HUDEP-2 (cell line): ENCODE measurements at regions not wholly inside any gene's neighbourhood (a gene's known extent, or its start where the extent isn't known, plus 50 kb on each side); places are given as distances from the start of the nearest gene placed in this dataset.
A peak's percentile ranks its signal among the peaks of the same experiment; 100 is the strongest.
"Not testable (repeated sequence)": the region's sequence is repeated elsewhere in the genome, so short reads cannot be mapped to it uniquely, and the experiment has no call there.

Source experiments
- DNase-seq, 76 experiments: peaks; one replicate each; lab custom pipeline; 2025; ENCODE audit not compliant: unreplicated experiment in 76 of 76; lab: John Stamatoyannopoulos, UW

GRCh38 chr7:53596230-53596629 lies 560.8 kb downstream of the POM121L12 start:
- peak in 36 of 76 experiments; percentile 4 to 72 (median 32) for DNase-seq

- DNase-seq: peak in 1 of 76 experiments; percentile 6
Measured at GRCh38 chr7:53600296-53600695, 564.9 kb downstream of the POM121L12 start.

GRCh38 chr7:53602817-53603418 lies 567.5 kb downstream of the POM121L12 start:
- no peak for DNase-seq

- no peak for DNase-seq
Measured at GRCh38 chr7:53603461-53603860, 568.0 kb downstream of the POM121L12 start.

- DNase-seq: no peak
Measured at GRCh38 chr7:53604201-53604600, 568.8 kb downstream of the POM121L12 start.

GRCh38 chr7:53607961-53608360 lies 572.5 kb downstream of the POM121L12 start:
- peak in 50 of 76 experiments; percentile 1 to 91 (median 48) for DNase-seq

- peak in 1 of 76 experiments; percentile 7 for DNase-seq
Measured at GRCh38 chr7:53609185-53609584, 573.8 kb downstream of the POM121L12 start.

- DNase-seq: no peak
Measured at GRCh38 chr7:53611043-53611442, 575.6 kb downstream of the POM121L12 start.

- no peak for DNase-seq
Measured at GRCh38 chr7:53624356-53624755, 588.9 kb downstream of the POM121L12 start.

GRCh38 chr7:53628775-53629174 lies 593.3 kb downstream of the POM121L12 start:
- no peak for DNase-seq

- not testable (repeated sequence) for DNase-seq
Measured at GRCh38 chr7:53635251-53635650, 599.8 kb downstream of the POM121L12 start.

GRCh38 chr7:53638517-53638916 lies 603.1 kb downstream of the POM121L12 start:
- DNase-seq: no peak

- no peak for DNase-seq
Measured at GRCh38 chr7:53641091-53641490, 605.7 kb downstream of the POM121L12 start.

GRCh38 chr7:53642361-53642760 lies 606.9 kb downstream of the POM121L12 start:
- DNase-seq: no peak

GRCh38 chr7:53642866-53643265 lies 607.4 kb downstream of the POM121L12 start:
- DNase-seq: no peak

- no peak for DNase-seq
Measured at GRCh38 chr7:53656881-53657280, 621.4 kb downstream of the POM121L12 start.

GRCh38 chr7:53657586-53657985 lies 622.2 kb downstream of the POM121L12 start:
- DNase-seq: no peak

- DNase-seq: no peak
Measured at GRCh38 chr7:53658951-53659350, 623.5 kb downstream of the POM121L12 start.

GRCh38 chr7:53661645-53662217 lies 626.3 kb downstream of the POM121L12 start:
- no peak for DNase-seq

- no peak for DNase-seq
Measured at GRCh38 chr7:53672681-53673080, 637.2 kb downstream of the POM121L12 start.

- DNase-seq: no peak
Measured at GRCh38 chr7:53675835-53676234, 640.4 kb downstream of the POM121L12 start.

- DNase-seq: no peak
Measured at GRCh38 chr7:53684693-53685092, 649.3 kb downstream of the POM121L12 start.

GRCh38 chr7:53690411-53690810 lies 655.0 kb downstream of the POM121L12 start:
- DNase-seq: no peak
